Progenitor cell of endocrine pancreas (in vitro differentiated cells): ENCODE measurements at regions not wholly inside any gene's neighbourhood (a gene's known extent, or its start where the extent isn't known, plus 50 kb on each side); places are given as distances from the start of the nearest gene placed in this dataset.

Source experiments
- DNase-seq: peaks from one replicate; pipeline ENCODE4 v3.0.0; 2021; ENCODE audit warnings: low spot score; ENCODE audit not compliant: unreplicated experiment
- H3K27ac Mint-ChIP-seq: 2 replicates; pipeline ENCODE4 v1.8.0; 2021; ENCODE audit warnings: mild to moderate bottlenecking, moderate library complexity, mixed read lengths
- H3K27me3 Mint-ChIP-seq: 2 replicates; pipeline ENCODE4 v1.8.0; 2021; ENCODE audit warnings: mixed read lengths
- H3K36me3 Mint-ChIP-seq: 2 replicates; pipeline ENCODE4 v1.8.0; 2022; ENCODE audit warnings: mixed read lengths; ENCODE audit not compliant: insufficient read depth
- H3K4me1 Mint-ChIP-seq: 2 replicates; pipeline ENCODE4 v1.8.0; 2021; ENCODE audit warnings: low read depth, mixed read lengths
- H3K4me3 Mint-ChIP-seq: 2 replicates; pipeline ENCODE4 v1.8.0; 2021; ENCODE audit warnings: low read depth, mild to moderate bottlenecking, moderate library complexity, mixed read lengths
- H3K9me3 Mint-ChIP-seq: 2 replicates; pipeline ENCODE4 v1.8.0; 2021; ENCODE audit warnings: low read depth, mixed read lengths
- TF ChIP-seq, protein P1 (sequence below): fragments of 200-600 bp; sonication (generic); IDR thresholded peaks from one replicate; pipeline ENCODE4 v1.5.0; 2021; ENCODE audit warnings: antibody characterized with exemption, mild to moderate bottlenecking; ENCODE audit not compliant: unreplicated experiment

DNA sequence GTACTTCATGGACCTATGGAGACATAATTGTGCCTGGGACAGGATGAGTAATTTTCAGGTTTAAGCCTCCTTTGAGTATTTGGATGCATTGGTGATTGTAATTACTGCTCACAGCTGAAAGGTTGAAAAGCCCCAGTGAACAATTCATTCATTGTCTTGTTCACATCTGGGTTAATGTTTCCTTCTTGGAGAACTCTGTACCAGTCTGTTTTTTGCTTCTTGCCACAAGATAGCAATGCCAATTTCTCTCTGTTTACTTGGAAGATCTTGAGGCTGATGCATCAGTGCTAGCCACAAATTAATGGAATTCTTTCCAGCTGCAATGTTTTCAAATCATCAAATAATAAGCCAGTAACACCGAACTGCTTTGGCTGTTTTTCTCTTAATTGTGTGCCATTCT is 207.8 kb downstream of the BMP2 start:
- Mint-ChIP-seq H3K4me3 (no peak overlapping the region), H3K4me1 (peaks cover 4% of the 10 kb centered on the region), H3K36me3 (no peaks in the 10 kb centered on the region), H3K27me3 (no peaks in the 10 kb centered on the region), H3K27ac (no peak overlapping the region), H3K9me3 (peaks cover 5% of the 10 kb centered on the region)
- no peak for DNase-seq
- TF ChIP-seq, protein P1, sequence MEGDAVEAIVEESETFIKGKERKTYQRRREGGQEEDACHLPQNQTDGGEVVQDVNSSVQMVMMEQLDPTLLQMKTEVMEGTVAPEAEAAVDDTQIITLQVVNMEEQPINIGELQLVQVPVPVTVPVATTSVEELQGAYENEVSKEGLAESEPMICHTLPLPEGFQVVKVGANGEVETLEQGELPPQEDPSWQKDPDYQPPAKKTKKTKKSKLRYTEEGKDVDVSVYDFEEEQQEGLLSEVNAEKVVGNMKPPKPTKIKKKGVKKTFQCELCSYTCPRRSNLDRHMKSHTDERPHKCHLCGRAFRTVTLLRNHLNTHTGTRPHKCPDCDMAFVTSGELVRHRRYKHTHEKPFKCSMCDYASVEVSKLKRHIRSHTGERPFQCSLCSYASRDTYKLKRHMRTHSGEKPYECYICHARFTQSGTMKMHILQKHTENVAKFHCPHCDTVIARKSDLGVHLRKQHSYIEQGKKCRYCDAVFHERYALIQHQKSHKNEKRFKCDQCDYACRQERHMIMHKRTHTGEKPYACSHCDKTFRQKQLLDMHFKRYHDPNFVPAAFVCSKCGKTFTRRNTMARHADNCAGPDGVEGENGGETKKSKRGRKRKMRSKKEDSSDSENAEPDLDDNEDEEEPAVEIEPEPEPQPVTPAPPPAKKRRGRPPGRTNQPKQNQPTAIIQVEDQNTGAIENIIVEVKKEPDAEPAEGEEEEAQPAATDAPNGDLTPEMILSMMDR: no peak

DNA sequence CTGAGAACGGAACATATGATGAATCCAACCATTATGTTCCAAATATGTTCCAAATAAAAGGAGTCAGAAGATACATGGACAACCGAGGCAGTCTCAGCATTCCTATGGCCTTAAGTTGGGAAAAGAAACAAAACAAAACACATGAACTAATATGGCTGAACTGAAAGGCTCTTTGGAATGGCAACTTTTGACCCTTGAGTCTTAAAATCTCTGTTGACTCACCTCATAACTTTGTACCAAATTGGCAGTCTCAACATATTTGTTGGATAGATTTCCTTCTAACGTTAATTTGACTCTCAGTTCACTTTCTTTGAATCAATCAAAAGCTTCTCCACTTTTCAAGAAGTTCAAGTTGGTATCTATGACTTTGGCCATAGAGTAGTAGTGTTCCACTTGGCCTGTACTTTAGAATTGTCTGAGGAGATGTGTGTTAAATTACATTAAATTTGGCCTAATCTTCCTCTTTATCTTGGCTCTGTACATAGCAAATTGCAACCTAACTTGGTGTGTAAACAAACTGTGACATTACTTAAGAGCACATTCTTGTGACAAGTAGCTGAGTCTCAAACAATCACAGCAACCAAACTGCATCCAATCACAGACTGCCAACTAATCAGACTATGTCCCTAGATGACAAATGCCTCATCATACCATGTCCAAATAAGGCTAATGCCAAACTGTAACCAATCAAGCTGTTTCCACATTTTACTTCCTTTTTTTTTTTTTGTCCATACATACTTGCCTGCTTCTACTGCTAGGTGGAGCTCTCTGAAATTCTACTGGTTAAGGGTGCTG is 208.8 kb downstream of the BMP2 start:
- no peak overlapping the region for H3K27ac Mint-ChIP-seq
- H3K4me3 Mint-ChIP-seq: no peak overlapping the region
- no peaks in the 10 kb centered on the region for H3K27me3 Mint-ChIP-seq
- TF ChIP-seq, protein P1: no peak
- H3K9me3 Mint-ChIP-seq: peaks cover 5% of the 10 kb centered on the region
- H3K36me3 Mint-ChIP-seq: no peaks in the 10 kb centered on the region
- DNase-seq: no peak
- peaks cover 4% of the 10 kb centered on the region for H3K4me1 Mint-ChIP-seq

DNA sequence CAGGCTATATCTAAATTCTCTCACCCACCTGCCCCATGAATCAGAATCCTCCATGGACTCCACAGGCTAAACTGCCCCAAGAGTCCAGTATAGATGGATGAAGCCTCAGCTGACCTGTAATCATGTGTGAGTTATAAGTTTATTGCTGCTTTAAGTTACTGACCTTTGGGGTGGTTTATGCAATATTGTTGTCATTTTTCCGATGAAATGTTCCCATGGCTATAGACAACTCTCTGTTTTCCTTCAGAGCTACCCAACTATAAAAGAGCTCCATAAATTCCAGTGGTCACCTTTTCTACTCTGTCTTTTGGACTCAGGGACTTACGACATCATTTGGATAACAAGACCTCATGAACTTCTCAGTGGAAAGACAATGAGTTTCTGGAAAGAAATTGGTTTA is 212.1 kb downstream of the BMP2 start:
- Mint-ChIP-seq H3K27me3 (no peaks in the 10 kb centered on the region), H3K4me3 (no peak overlapping the region), H3K36me3 (no peaks in the 10 kb centered on the region), H3K27ac (no peak overlapping the region), H3K9me3 (peaks cover 16% of the 10 kb centered on the region), H3K4me1 (peaks cover 4% of the 10 kb centered on the region)
- TF ChIP-seq, protein P1: no peak
- no peak for DNase-seq

DNA sequence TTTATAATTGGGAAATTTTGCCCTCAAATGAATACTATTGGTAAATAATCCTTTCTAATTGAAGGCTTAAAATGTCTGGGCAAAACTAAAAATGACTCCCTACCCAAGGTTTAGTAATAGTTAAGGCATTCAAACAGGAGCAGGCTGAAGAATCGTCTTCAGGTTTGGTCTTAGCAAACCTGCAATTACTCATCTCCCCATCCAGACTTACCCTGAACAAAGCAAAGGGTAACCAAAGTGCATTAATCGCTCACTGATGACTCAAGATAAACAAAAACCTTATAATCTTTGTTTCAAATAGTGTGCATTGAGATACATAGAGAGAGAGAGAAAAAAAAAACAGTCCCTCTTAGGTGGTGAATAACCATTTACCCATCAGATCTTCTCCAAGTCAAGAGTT is 225.5 kb downstream of the BMP2 start:
- Mint-ChIP-seq H3K27ac (no peak overlapping the region), H3K9me3 (no peaks in the 10 kb centered on the region), H3K36me3 (no peaks in the 10 kb centered on the region), H3K4me3 (no peak overlapping the region), H3K27me3 (no peaks in the 10 kb centered on the region), H3K4me1 (no peaks in the 10 kb centered on the region)
- no peak for DNase-seq
- TF ChIP-seq, protein P1: no peak

DNA sequence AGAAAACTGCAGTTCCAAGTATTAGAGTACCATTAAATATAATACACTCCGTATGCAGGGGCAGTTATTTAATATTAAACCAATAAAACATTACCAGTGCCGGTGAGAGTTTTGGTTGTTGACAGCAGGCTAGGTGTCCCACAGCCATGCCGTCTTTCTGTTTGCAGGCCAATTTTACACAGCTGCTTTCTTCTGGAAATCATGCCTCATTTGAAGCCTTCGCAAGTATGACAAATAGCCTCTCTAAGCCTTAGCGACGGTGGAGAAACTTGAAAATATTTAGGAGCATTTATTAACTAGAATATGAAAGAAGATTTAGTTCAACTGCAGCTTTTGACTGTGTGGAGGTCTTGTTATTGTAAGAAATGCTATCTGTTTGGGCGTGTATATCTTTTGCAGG is 226.0 kb downstream of the BMP2 start:
- Mint-ChIP-seq H3K27me3 (no peaks in the 10 kb centered on the region), H3K4me1 (no peaks in the 10 kb centered on the region), H3K27ac (no peak overlapping the region), H3K36me3 (no peaks in the 10 kb centered on the region), H3K9me3 (no peaks in the 10 kb centered on the region), H3K4me3 (no peak overlapping the region)
- no peak for DNase-seq
- TF ChIP-seq, protein P1: no peak
